ENCODE measurements at regions not wholly inside any gene's neighbourhood (a gene's known extent, or its start where the extent isn't known, plus 50 kb on each side); places are given as distances from the start of the nearest gene placed in this dataset.

- TF ChIP-seq CTCF (IDR thresholded peaks at IDR 0.05; ENCODE audit: low read depth, low read length, poor library complexity, severe bottlenecking), result no peak
- no peak for TF ChIP-seq EZH2phosphoT487 (IDR thresholded peaks at IDR 0.05; ENCODE audit: borderline replicate concordance, low read length)
Measured at GRCh38 chr1:98280049-98280448, 359.2 kb upstream of the DPYD start.

Data from DOHH2 (cell line).